ENCODE measurements at regions not wholly inside any gene's neighbourhood (a gene's known extent, or its start where the extent isn't known, plus 50 kb on each side); places are given as distances from the start of the nearest gene placed in this dataset.

- H3K36me3 Mint-ChIP-seq, result peaks cover 0 to 4% of the 10 kb centered on the region in 2 donors
- peaks cover 27 to 38% of the 10 kb centered on the region in 2 donors for H3K9me3 Mint-ChIP-seq
- DNase-seq (ENCODE audit: low spot score in 2 of 2) (no peak), ATAC-seq (no peak)
- H3K27ac Mint-ChIP-seq, result no peak overlapping the region
Measured at GRCh38 chr18:28514699-28515098, 337.8 kb upstream of the CDH2 start.

- DNase-seq (ENCODE audit: low spot score in 2 of 2) (no peak), ATAC-seq (no peak)
- H3K9me3 Mint-ChIP-seq, result peaks cover 24 to 30% of the 10 kb centered on the region in 2 donors
- no peak overlapping the region for H3K27ac Mint-ChIP-seq
- no peaks in the 10 kb centered on the region for H3K36me3 Mint-ChIP-seq
Measured at GRCh38 chr18:28512357-28512756, 335.4 kb upstream of the CDH2 start.

- Mint-ChIP-seq H3K27ac (no peak overlapping the region), H3K36me3 (no peaks in the 10 kb centered on the region), H3K9me3 (peaks cover 28 to 30% of the 10 kb centered on the region in 2 donors)
- ATAC-seq (no peak), DNase-seq (ENCODE audit: low spot score in 2 of 2) (no peak)
Measured at GRCh38 chr18:28511413-28511821, 334.5 kb upstream of the CDH2 start.

- no peak for ATAC-seq
- no peak for DNase-seq (ENCODE audit: low spot score in 2 of 2)
- H3K9me3 Mint-ChIP-seq, result peaks cover 29 to 30% of the 10 kb centered on the region in 2 donors
- H3K27ac Mint-ChIP-seq, result no peak overlapping the region
- H3K36me3 Mint-ChIP-seq, result no peaks in the 10 kb centered on the region
Measured at GRCh38 chr18:28510210-28510609, 333.3 kb upstream of the CDH2 start.

- Mint-ChIP-seq H3K36me3 (no peaks in the 10 kb centered on the region), H3K27ac (no peak overlapping the region), H3K9me3 (peaks cover 16% of the 10 kb centered on the region in 2 donors)
- DNase-seq (ENCODE audit: low spot score in 2 of 2), result no peak
- ATAC-seq, result no peak
Measured at GRCh38 chr18:28504066-28504465, 327.1 kb upstream of the CDH2 start.

- DNase-seq (ENCODE audit: low spot score in 2 of 2) (no peak), ATAC-seq (no peak)
- no peak overlapping the region for H3K27ac Mint-ChIP-seq
- H3K36me3 Mint-ChIP-seq, result peaks cover 0 to 4% of the 10 kb centered on the region in 2 donors
- peaks cover 12 to 15% of the 10 kb centered on the region in 2 donors for H3K9me3 Mint-ChIP-seq
Measured at GRCh38 chr18:28494151-28494550, 317.2 kb upstream of the CDH2 start.

- H3K27ac Mint-ChIP-seq, result no peak overlapping the region
- peaks cover 25 to 26% of the 10 kb centered on the region in 2 donors for H3K9me3 Mint-ChIP-seq
- H3K36me3 Mint-ChIP-seq, result peaks cover 0 to 9% of the 10 kb centered on the region in 2 donors
Measured at GRCh38 chr18:28485918-28486317, 309.0 kb upstream of the CDH2 start.

GRCh38 chr18:28485210-28485801, 308.4 kb upstream of the CDH2 start:
- Mint-ChIP-seq H3K27ac (no peak overlapping the region), H3K9me3 (peaks cover 26 to 31% of the 10 kb centered on the region in 2 donors), H3K36me3 (peaks cover 0 to 7% of the 10 kb centered on the region in 2 donors)
- no peak for ATAC-seq
- no peak for DNase-seq (ENCODE audit: low spot score in 2 of 2)

More at GRCh38 chr18:28485918-28486317, 309.0 kb upstream of the CDH2 start:
- DNase-seq (ENCODE audit: low spot score in 2 of 2) (no peak), ATAC-seq (no peak)

GRCh38 chr18:28478531-28478930, 301.6 kb upstream of the CDH2 start:
- no peak for ATAC-seq
- H3K27ac Mint-ChIP-seq, result no peak overlapping the region
- peaks cover 33 to 45% of the 10 kb centered on the region in 2 donors for H3K9me3 Mint-ChIP-seq

GRCh38 chr18:28476302-28476701, 299.4 kb upstream of the CDH2 start:
- DNase-seq (ENCODE audit: low spot score in 2 of 2) (no peak), ATAC-seq (no peak)
- peaks cover 30 to 39% of the 10 kb centered on the region in 2 donors for H3K9me3 Mint-ChIP-seq
- peaks cover 0 to 6% of the 10 kb centered on the region in 2 donors for H3K36me3 Mint-ChIP-seq
- H3K27ac Mint-ChIP-seq, result no peak overlapping the region

More at GRCh38 chr18:28478531-28478930, 301.6 kb upstream of the CDH2 start:
- DNase-seq (ENCODE audit: low spot score in 2 of 2), result no peak
- peaks cover 0 to 13% of the 10 kb centered on the region in 2 donors for H3K36me3 Mint-ChIP-seq

GRCh38 chr18:28469946-28470345, 293.0 kb upstream of the CDH2 start:
- no peak for ATAC-seq
- Mint-ChIP-seq H3K9me3 (peaks cover 6 to 21% of the 10 kb centered on the region in 2 donors), H3K36me3 (peaks cover 0 to 4% of the 10 kb centered on the region in 2 donors), H3K27ac (no peak overlapping the region)
- no peak for DNase-seq (ENCODE audit: low spot score in 2 of 2)

- DNase-seq (ENCODE audit: low spot score in 2 of 2) (no peak), ATAC-seq (no peak)
- peaks cover 6 to 17% of the 10 kb centered on the region in 2 donors for H3K9me3 Mint-ChIP-seq
- H3K27ac Mint-ChIP-seq, result no peak overlapping the region
- H3K36me3 Mint-ChIP-seq, result peaks cover 0 to 4% of the 10 kb centered on the region in 2 donors
Measured at GRCh38 chr18:28468901-28469300, 292.0 kb upstream of the CDH2 start.

- Mint-ChIP-seq H3K27ac (no peak overlapping the region), H3K9me3 (peaks cover 5 to 16% of the 10 kb centered on the region in 2 donors), H3K36me3 (peaks cover 0 to 4% of the 10 kb centered on the region in 2 donors)
- ATAC-seq (no peak), DNase-seq (ENCODE audit: low spot score in 2 of 2) (no peak)
Measured at GRCh38 chr18:28466204-28466603, 289.3 kb upstream of the CDH2 start.

- Mint-ChIP-seq H3K27ac (no peak overlapping the region), H3K9me3 (peaks cover 14 to 18% of the 10 kb centered on the region in 2 donors), H3K36me3 (no peaks in the 10 kb centered on the region)
- no peak for ATAC-seq
- no peak for DNase-seq (ENCODE audit: low spot score in 2 of 2)
Measured at GRCh38 chr18:28459587-28459986, 282.7 kb upstream of the CDH2 start.

- no peak overlapping the region for H3K27ac Mint-ChIP-seq
- DNase-seq (ENCODE audit: low spot score in 2 of 2), result no peak
- ATAC-seq, result no peak
- H3K36me3 Mint-ChIP-seq, result no peaks in the 10 kb centered on the region
- H3K9me3 Mint-ChIP-seq, result peaks cover 16 to 18% of the 10 kb centered on the region in 2 donors
Measured at GRCh38 chr18:28458751-28459150, 281.8 kb upstream of the CDH2 start.

GRCh38 chr18:28457784-28458183, 280.9 kb upstream of the CDH2 start:
- no peaks in the 10 kb centered on the region for H3K36me3 Mint-ChIP-seq
- no peak for DNase-seq (ENCODE audit: low spot score in 2 of 2)
- peaks cover 12 to 17% of the 10 kb centered on the region in 2 donors for H3K9me3 Mint-ChIP-seq

GRCh38 chr18:28455971-28456370, 279.0 kb upstream of the CDH2 start:
- H3K27ac Mint-ChIP-seq, result no peak overlapping the region
- ATAC-seq (no peak), DNase-seq (ENCODE audit: low spot score in 2 of 2) (no peak)
- peaks cover 16 to 22% of the 10 kb centered on the region in 2 donors for H3K9me3 Mint-ChIP-seq
- H3K36me3 Mint-ChIP-seq, result no peaks in the 10 kb centered on the region

More at GRCh38 chr18:28457784-28458183, 280.9 kb upstream of the CDH2 start:
- no peak for ATAC-seq
- H3K27ac Mint-ChIP-seq, result no peak overlapping the region

- H3K9me3 Mint-ChIP-seq, result peaks cover 21 to 24% of the 10 kb centered on the region in 2 donors
- no peak for DNase-seq (ENCODE audit: low spot score in 2 of 2)
- peaks cover 0 to 6% of the 10 kb centered on the region in 2 donors for H3K36me3 Mint-ChIP-seq
- H3K27ac Mint-ChIP-seq, result no peak overlapping the region
- no peak for ATAC-seq
Measured at GRCh38 chr18:28439870-28440269, 262.9 kb upstream of the CDH2 start.
